GM23338 (cell line): ENCODE measurements at regions not wholly inside any gene's neighbourhood (a gene's known extent, or its start where the extent isn't known, plus 50 kb on each side); places are given as distances from the start of the nearest gene placed in this dataset.

Source experiments
- CREB1 ChIP-seq: fragments of 250-450 bp; sonication (Bioruptor Pico); IDR thresholded peaks from 2 replicates; pipeline ENCODE4 v1.5.0; 2020; ENCODE audit warnings: low read depth, mild to moderate bottlenecking, moderate library complexity
- ETS1 ChIP-seq: IDR thresholded peaks from 2 replicates; pipeline ENCODE4 v1.6.1; 2016; ENCODE audit warnings: antibody characterized with exemption
- EZH2phosphoT487 ChIP-seq: fragments of 200-600 bp; sonication (generic); IDR thresholded peaks from one replicate; pipeline ENCODE4 v1.8.1; 2018; ENCODE audit warnings: antibody characterized with exemption; ENCODE audit not compliant: unreplicated experiment
- JUNB ChIP-seq: IDR thresholded peaks from one replicate; pipeline ENCODE4 v1.6.1; 2016; ENCODE audit warnings: antibody characterized with exemption; ENCODE audit not compliant: unreplicated experiment
- NANOG ChIP-seq: IDR thresholded peaks from 2 replicates; pipeline ENCODE4 v1.6.1; 2016; ENCODE audit warnings: antibody characterized with exemption, borderline replicate concordance
- STAT1 ChIP-seq: IDR thresholded peaks from one replicate; pipeline ENCODE4 v1.6.1; 2016; ENCODE audit warnings: antibody characterized with exemption; ENCODE audit not compliant: unreplicated experiment
- TF ChIP-seq, protein P1 (sequence below): fragments of 250-450 bp; sonication (Bioruptor Pico); IDR thresholded peaks from 2 replicates; pipeline ENCODE4 v1.5.0; 2020; ENCODE audit warnings: mild to moderate bottlenecking, moderate library complexity
- TF ChIP-seq, protein P2 (sequence below), 2 experiments: fragments of 200-600 bp in 1 of 2; sonication (generic) in 1 of 2; conservative IDR thresholded peaks; 2 replicates each; pipeline versions ENCODE4 v1.5.1 to v1.6.1; 2016 to 2017; ENCODE audit warnings: antibody characterized with exemption in 2 of 2, low read depth in 2 of 2, mild to moderate bottlenecking in 2 of 2, moderate library complexity in 1 of 2

DNA sequence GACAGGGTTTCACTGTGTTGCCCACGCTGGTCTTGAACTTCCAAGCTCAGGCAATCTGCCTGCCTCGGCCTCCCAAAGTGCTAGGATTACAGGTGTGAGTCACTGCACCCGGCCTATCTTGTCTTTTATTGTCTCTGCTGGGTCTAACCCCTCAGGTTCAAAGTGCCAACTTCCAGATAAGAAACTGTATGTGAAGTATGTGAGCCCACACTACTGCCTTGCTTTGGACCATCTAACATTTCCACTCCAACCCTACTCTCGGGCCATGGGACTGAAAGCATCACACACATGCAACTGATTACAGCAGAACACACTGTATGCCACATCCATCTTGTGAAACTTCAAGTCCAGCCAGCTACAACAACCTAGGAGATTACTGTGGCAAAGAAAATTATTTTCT is 256.1 kb upstream of the VEPH1 start (continued):
- TF ChIP-seq, protein P1, sequence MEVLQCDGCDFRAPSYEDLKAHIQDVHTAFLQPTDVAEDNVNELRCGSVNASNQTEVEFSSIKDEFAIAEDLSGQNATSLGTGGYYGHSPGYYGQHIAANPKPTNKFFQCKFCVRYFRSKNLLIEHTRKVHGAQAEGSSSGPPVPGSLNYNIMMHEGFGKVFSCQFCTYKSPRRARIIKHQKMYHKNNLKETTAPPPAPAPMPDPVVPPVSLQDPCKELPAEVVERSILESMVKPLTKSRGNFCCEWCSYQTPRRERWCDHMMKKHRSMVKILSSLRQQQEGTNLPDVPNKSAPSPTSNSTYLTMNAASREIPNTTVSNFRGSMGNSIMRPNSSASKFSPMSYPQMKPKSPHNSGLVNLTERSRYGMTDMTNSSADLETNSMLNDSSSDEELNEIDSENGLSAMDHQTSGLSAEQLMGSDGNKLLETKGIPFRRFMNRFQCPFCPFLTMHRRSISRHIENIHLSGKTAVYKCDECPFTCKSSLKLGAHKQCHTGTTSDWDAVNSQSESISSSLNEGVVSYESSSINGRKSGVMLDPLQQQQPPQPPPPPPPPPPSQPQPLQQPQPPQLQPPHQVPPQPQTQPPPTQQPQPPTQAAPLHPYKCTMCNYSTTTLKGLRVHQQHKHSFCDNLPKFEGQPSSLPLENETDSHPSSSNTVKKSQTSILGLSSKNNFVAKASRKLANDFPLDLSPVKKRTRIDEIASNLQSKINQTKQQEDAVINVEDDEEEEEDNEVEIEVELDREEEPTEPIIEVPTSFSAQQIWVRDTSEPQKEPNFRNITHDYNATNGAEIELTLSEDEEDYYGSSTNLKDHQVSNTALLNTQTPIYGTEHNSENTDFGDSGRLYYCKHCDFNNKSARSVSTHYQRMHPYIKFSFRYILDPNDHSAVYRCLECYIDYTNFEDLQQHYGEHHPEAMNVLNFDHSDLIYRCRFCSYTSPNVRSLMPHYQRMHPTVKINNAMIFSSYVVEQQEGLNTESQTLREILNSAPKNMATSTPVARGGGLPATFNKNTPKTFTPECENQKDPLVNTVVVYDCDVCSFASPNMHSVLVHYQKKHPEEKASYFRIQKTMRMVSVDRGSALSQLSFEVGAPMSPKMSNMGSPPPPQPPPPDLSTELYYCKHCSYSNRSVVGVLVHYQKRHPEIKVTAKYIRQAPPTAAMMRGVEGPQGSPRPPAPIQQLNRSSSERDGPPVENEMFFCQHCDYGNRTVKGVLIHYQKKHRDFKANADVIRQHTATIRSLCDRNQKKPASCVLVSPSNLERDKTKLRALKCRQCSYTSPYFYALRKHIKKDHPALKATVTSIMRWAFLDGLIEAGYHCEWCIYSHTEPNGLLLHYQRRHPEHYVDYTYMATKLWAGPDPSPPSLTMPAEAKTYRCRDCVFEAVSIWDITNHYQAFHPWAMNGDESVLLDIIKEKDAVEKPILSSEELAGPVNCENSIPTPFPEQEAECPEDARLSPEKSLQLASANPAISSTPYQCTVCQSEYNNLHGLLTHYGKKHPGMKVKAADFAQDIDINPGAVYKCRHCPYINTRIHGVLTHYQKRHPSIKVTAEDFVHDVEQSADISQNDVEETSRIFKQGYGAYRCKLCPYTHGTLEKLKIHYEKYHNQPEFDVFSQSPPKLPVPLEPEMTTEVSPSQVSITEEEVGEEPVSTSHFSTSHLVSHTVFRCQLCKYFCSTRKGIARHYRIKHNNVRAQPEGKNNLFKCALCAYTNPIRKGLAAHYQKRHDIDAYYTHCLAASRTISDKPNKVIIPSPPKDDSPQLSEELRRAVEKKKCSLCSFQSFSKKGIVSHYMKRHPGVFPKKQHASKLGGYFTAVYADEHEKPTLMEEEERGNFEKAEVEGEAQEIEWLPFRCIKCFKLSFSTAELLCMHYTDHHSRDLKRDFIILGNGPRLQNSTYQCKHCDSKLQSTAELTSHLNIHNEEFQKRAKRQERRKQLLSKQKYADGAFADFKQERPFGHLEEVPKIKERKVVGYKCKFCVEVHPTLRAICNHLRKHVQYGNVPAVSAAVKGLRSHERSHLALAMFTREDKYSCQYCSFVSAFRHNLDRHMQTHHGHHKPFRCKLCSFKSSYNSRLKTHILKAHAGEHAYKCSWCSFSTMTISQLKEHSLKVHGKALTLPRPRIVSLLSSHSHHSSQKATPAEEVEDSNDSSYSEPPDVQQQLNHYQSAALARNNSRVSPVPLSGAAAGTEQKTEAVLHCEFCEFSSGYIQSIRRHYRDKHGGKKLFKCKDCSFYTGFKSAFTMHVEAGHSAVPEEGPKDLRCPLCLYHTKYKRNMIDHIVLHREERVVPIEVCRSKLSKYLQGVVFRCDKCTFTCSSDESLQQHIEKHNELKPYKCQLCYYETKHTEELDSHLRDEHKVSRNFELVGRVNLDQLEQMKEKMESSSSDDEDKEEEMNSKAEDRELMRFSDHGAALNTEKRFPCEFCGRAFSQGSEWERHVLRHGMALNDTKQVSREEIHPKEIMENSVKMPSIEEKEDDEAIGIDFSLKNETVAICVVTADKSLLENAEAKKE (CRISPR knock-in tag), result no peak
- TF ChIP-seq JUNB (no peak), ETS1 (no peak), STAT1 (no peak), CREB1 (CRISPR knock-in tag) (no peak), NANOG (no peak), EZH2phosphoT487 (no peak)
- TF ChIP-seq, protein P2, sequence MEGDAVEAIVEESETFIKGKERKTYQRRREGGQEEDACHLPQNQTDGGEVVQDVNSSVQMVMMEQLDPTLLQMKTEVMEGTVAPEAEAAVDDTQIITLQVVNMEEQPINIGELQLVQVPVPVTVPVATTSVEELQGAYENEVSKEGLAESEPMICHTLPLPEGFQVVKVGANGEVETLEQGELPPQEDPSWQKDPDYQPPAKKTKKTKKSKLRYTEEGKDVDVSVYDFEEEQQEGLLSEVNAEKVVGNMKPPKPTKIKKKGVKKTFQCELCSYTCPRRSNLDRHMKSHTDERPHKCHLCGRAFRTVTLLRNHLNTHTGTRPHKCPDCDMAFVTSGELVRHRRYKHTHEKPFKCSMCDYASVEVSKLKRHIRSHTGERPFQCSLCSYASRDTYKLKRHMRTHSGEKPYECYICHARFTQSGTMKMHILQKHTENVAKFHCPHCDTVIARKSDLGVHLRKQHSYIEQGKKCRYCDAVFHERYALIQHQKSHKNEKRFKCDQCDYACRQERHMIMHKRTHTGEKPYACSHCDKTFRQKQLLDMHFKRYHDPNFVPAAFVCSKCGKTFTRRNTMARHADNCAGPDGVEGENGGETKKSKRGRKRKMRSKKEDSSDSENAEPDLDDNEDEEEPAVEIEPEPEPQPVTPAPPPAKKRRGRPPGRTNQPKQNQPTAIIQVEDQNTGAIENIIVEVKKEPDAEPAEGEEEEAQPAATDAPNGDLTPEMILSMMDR (conservative IDR thresholded peaks at IDR 0.05; ENCODE audit: low read depth in 2 of 2), result no peak
